Activated CD4-positive, alpha-beta T cell treated with anti-CD3 and anti-CD28 coated beads, Interleukin-2, amount 50 U/mL, for 48 hours (primary cell): ENCODE measurements at regions not wholly inside any gene's neighbourhood (a gene's known extent, or its start where the extent isn't known, plus 50 kb on each side); places are given as distances from the start of the nearest gene placed in this dataset.

Experiments
- DNase-seq, 2 experiments: peaks; one replicate each; pipeline ENCODE4 v3.0.0-alpha.2; 2020

- DNase-seq, result no peak
These were observed 59.9 kb upstream of the AP1S2 start for GRCh38 chrX:15914486-15914885.

DNA sequence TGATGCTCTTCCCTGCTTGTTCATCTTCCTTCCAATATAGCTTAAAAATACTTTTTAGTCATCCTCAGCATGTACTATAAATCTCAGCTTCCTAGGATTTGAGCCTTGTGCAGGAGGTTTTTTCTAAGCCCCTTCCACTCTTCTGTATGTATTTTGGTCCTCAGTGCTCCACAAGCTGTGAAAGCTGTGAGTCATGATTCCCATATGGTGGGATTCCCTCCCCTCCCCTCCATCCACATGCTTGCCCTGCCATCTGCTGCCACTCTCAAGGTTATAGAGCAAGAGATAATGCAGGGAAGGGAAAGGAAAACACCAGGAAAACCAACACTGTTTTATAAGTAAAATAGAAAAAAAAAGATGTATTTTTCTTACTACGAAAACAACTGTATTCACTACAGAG, 58.5 kb upstream of the AP1S2 start:
- DNase-seq, result no peak

GRCh38 chrX:15911734-15912550, 57.3 kb upstream of the AP1S2 start:
- no peak for DNase-seq

DNA sequence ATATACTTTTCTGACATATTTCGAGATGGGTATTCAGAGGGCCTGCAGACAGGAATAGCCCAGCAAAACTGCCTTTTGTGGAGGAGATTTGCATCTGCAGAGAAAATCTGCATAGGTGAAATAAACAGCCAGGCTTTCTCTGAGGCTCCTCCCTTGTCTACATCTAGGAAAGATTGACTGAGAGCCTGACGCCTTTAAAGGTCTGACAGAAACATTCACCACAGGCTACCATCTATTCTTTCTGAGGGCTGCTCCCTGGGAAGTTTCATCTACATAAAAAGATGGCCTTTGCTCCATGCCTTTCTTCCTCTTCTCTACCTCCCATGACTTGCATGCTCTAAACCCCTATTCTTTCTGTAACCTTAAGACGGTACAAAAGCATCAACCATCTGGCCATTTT, 55.0 kb upstream of the AP1S2 start:
- DNase-seq, result no peak

GRCh38 chrX:15908603-15909290, 54.1 kb upstream of the AP1S2 start:
- DNase-seq, result no peak

GRCh38 chrX:15906041-15906943, 51.7 kb upstream of the AP1S2 start:
- DNase-seq, result no peak
